Left lobe of liver (tissue), 2 donors: ENCODE measurements at regions not wholly inside any gene's neighbourhood (a gene's known extent, or its start where the extent isn't known, plus 50 kb on each side); places are given as distances from the start of the nearest gene placed in this dataset.
"Not testable (repeated sequence)": the region's sequence is repeated elsewhere in the genome, so short reads cannot be mapped to it uniquely, and the experiment has no call there.

Experiments
- ATAC-seq: fragments of 200-7000 bp; cut with Tn5 transposase; one replicate; pipeline ENCODE4 v1.9.1; 2020; ENCODE audit warnings: mild to moderate bottlenecking, moderate library complexity
- DNase-seq: peaks from one replicate; pipeline ENCODE4 v3.0.0-alpha.2; 2020; ENCODE audit warnings: low spot score
- donor health status: DM: no; HTN: no; CAD: no; lungs with moderate emphysema.
- donor health status: DM: no; HTN: yes; CAD: no.

- not testable (repeated sequence) for ATAC-seq, DNase-seq
These were observed 109.9 kb downstream of the MRPL14 start for GRCh38 chr6:44017307-44017706.

DNA sequence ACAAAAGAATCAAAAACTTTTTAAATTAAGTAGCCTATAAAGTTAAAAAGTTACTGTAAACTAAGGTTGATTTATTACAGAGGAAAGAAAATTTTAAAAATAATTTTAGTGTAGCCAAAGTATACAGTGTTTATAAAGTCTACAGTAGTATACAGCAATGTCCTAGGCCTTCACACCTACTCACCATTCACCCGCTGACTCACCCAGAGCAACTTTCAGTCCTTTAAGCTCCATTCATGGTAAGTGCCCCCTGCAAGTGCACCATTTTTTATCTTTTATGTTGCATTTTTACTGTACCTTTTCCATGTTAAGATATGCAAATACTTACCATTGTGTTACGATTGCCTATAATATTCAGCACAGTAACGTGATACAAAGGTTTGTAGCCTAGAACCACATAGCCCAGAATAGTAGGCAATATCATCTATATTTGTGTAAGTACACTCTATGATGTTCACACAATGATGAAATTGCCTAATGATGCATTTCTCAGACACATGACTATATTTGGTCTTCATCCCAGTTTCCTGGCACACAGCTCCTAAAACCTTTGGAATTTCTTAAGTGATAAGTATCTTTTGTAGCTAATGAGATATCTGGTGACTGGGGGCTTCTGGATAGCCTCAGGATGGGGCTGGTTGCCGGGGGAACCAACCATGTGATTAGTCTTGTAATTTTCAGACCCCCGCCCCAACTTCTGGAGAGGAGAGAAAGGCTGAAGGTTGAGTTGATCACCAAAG lies 111.0 kb downstream of the MRPL14 start:
- ATAC-seq (no peak), DNase-seq (no peak)

DNA sequence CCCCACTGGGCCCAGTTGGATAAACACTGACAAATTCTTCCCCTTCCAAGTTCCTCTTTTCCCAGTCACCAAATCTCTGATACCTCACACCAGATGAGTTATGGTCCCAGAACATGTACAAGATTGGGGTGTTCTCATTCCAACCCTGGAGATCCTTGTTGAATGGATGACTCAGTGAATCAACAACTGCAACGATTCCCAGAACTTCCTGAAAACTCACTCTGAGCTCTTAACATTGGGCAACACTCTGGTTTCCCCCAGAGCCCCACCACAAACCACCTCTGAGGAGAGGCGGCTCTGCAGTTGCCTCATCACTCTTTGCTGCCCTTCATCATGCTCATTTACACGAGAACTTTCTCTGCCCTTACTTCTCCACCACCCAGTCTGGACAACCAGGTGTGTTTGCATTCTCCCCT lies 115.2 kb downstream of the MRPL14 start:
- ATAC-seq (no peak), DNase-seq (no peak)

DNA sequence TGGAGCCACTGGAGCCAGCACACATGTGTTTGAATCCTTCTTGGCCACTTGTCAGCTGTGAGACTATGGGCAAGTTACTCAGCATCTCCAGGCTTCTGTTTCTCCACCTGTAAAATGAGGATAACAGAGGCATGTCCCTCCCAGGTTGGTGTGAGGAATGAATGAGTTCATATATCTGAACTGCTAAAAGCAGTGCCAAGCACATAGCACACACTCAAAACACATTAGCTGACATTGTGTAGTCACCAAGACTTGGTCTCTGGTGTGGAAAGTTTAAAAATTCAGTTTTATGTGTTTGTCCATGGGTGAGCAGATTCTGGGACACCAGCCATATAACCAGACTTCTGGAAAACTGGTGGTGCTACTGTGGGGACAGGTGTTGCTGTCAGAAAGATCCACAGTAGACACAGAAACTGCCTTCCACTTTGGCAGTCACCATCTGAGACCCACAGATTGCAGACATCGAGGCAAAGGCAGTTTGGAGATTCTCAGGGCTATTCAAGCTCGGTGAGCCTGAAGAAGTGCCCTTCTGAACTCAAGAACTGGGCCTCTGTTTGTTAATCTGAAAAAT lies 115.8 kb downstream of the MRPL14 start:
- ATAC-seq (no peak), DNase-seq (no peak)

DNA sequence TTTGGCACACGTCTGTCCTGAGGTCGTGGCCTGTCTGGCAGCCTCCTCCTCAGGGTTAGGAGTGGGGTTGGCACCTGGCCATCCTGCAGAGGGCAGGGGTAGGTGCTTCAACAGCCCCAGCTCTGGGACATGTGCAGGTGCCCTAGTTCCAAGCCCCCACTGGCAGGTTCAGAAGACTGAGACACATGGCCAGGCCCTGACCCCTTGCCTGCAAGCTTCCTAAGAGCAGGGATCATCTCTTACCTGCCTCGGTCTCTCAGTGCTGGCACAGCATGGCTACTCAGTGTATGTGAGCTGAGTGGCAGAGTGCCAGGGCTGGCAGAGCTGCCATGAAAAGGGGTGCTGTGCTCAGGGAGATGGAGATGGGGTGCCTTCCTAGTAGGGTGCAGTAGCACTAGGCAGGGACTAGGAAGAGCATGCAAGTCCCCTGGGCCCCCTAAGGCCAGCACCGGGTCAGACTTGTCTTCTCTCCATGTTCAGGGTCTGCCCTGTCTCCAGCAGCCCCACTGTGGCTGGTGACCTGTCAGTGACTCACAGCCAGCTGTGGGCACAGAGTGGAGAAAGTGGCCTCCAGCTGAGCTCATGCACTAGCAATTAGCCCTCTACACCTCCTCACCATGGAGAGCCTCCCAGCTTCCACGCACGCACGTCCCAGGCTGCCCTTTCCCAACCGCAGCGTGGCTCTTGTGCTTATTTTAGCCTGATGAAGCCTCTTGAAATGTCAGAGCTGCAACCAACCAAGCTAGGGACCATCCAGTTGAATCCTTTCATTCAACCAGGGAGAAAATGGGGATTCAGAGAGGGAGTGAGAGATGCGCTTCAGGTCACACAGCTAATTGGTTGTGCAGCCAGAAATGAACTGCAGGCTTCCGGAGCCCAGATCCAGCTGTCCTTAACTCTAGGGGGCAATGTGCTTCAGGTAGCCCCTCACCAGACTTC lies 116.6 kb downstream of the MRPL14 start:
- DNase-seq (no peak), ATAC-seq (no peak)

DNA sequence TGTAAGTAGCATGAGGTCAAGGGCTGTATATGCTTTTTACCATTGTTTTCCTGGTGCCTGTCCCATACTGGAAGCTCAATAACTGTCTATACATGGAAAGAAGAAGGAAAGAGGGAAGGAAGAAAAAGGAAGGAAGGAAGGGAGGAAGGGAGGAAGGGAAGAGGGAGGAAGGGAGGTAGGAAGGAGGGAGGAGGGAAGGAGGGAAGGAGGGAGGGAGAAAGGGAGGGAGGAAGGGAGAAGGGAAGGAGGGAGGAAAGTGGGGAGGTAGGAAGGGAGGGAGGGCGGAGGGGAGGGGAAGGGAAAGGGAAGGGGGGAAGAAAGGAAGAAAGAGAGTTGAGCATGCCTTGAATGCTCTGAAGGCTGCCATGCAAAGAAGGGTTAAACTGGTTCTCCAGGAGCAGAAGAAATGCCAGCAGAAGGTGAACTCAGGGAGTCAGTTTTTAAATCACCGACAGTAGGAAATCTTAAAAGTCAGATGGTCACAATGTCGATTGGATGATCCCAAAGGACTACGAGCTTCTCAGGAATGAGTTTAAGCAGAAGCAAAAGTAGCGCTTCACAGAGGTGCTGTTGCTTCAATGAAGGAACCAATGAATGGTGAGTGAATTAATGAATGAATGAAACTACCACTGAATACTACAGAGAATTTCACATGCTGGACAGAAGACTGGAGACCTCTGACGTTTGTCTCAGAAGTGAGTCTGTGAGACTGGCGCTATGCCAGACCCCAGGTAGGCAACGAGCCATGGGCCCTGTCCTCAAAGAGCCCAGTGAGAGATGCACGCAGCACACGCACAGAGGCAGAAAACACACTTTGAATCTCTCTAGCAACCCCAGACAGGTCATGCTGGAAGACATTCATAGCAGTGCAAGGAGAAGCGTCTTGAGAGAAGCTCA lies 117.6 kb downstream of the MRPL14 start:
- DNase-seq (no peak), ATAC-seq (no peak)

GRCh38 chr6:44008821-44009370 lies 118.4 kb downstream of the MRPL14 start:
- ATAC-seq (no peak), DNase-seq (no peak)

- no peak for ATAC-seq
- no peak for DNase-seq
These were observed 119.2 kb downstream of the MRPL14 start for GRCh38 chr6:44007818-44008621.

DNA sequence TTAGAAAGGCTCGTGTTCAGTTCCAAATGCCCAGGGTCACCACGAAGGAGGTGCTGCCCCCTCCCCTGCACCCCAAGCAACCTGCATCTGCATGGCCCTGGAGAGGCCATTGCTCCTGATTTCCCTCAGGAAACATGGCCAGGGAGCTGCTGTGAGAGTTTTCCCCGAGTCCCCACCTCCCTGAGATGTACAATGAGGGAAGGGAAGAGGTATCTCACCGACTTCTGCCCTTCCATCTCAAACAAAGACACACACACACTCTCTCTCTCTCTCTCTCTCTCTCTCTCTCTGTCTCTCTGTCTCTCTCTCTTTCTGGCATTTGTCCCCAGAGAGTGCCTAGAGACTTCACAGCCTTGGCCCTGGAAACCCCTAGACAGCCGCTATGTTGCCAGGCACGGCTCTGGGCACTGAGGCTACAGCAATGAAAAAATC lies 120.4 kb downstream of the MRPL14 start:
- ATAC-seq (no peak), DNase-seq (no peak)

DNA sequence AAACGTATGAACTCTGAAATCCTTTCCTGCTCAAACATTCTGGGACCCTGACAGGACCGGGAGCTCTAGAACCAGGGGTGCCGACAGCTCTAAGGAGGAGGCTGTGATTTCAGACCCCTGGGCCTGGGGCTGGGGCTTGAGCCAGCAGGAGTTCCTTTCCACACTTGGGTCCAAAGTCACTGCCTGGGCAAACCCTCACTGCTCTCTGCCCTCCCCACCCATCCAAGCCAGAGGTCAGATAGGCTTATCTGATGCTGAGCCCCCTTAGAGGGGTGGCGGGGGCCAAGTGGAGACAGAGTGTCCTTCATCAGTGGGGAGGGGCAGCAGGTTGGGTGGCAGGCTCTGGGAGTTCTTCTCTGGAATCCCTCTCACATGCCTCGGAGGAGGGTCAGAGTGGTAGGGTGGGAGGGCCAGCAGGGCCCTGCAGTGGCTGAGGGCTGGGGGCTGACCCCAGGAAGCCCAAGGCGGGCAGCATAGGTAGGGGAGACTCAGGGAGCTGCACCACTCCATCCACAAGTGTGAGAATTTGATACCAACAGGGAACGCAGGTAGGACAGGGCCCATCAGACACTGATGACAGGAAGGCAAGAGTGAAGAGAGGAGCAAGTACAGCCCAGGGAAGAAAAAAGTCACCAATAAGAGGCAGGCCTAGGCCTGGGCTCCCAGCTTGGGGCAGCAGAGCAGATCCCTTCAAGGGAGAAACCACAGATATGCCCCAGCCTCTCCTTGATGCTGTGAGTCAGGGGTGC lies 121.0 kb downstream of the MRPL14 start:
- no peak for ATAC-seq
- DNase-seq, result no peak

GRCh38 chr6:44005507-44005903 lies 121.7 kb downstream of the MRPL14 start:
- DNase-seq (no peak), ATAC-seq (no peak)

DNA sequence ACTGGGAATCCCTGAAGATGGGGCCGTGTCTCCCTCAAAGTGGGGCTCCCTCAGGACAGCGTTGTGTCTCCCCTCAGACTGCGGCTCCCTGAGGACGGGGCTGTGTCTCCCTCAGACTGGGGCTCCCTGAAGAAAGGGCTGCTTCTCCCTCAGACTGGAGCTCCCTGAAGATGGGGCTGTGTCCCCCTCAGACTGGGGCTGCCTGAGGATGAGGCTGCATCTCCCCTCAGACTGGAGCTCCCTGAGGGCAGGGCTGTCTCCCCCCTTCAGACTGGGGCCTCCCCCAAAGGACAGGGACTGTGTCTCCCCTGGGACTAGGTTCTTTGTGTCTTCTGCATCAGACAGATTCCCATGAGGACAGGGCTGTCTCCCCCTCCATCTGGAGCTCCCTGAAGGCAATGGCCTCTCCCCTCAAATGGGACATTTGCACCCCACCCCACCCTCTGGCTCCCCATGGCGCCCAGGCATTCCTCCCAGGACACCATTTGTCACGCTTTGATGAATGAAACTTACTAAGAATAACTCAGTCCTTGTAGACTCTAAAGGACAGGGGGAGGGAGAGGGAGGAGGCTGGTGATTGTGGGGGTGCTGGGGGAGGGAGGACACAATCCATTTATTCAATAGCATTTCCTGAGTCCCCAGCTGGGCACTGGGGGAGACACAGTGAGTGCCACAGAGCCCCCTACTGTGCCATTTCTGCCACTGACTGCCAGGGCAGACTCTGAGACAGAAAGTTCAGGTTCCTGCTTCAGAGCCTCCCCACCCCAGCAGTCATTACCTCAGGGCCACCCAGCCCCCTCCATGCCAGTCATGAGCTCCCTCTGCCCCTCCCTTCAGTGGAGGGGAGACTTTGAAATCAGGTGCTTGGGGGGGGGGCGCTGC lies 122.4 kb downstream of the MRPL14 start:
- ATAC-seq, result no peak

GRCh38 chr6:44004136-44004535 lies 123.1 kb downstream of the MRPL14 start:
- ATAC-seq, result no peak
- DNase-seq, result no peak

More for the DNA sequence above, 122.4 kb downstream of the MRPL14 start:
- DNase-seq, result no peak

- ATAC-seq, result peak; percentile 9
These were observed 123.7 kb downstream of the MRPL14 start for GRCh38 chr6:44003345-44004061.

DNA sequence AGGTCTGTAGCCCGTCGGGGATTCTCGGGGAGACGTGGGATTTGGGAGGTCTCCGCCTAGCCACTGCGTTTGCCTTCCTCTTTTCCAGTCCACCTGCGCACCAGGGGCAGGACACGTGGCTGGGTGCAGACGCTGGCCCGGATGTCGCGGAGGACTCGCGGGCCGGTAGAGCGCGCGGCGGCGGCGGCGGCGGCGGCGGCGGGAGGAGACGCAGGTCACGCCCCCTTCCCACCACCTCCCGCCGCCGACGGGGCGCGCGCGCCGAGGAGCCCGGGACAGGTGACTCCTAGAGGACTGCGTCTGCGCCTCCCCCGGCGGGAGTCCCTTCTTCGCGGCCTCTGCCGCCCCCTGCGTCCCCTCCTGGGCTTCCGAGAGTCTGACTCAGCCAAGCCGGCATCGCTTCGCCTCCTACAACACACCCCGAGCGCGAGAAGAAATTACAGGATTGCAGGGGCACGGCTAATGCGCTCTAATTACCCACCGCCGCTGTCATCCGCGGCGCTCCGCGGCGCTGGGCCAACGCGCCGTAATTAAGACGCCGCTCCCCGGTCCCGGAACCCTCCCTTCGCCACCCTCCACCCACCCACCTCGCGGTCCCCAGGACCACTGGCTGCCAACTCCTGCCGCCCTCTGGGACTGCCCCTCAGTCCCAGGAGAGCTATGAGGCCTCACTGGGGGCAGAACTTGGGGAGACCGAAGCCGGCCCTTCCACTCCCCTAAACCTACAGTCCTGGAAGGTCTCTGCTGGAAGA lies 124.5 kb downstream of the MRPL14 start:
- DNase-seq (no peak), ATAC-seq (peak; percentile 60)

More at GRCh38 chr6:44003345-44004061, 123.7 kb downstream of the MRPL14 start:
- DNase-seq, result no peak

DNA sequence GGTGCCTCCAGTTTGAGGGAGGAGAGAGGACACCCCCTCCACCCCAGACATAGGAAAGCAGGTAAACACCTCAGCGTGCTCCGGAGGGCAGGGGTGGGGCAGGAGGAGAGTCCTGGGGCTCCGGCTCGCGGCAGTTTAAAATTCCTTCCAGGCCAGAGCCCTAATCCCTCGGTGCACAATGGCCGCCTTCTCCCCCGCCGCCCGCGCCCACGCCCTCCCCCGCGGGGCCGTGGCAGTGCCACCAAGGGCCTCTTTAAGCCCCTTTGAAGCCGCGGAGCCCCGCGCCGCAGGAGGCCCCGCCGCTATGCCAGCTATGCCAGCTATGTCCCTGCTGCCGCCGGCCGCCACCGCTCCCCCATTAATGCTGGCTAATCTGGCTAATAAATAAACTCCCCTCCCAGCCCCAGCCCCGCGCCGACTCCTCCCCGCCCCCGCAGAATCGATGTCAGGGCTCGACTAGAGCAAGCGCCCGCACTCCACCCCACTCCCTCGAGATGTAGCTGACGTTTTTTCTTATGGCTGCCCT lies 125.1 kb downstream of the MRPL14 start:
- no peak for DNase-seq

More for the DNA sequence above, 125.1 kb downstream of the MRPL14 start:
- peak; percentile 50 for ATAC-seq
